HUES48 (cell line): ENCODE measurements at regions not wholly inside any gene's neighbourhood (a gene's known extent, or its start where the extent isn't known, plus 50 kb on each side); places are given as distances from the start of the nearest gene placed in this dataset.

Experiments used
- H3K27ac ChIP-seq: one replicate; pipeline ENCODE4 v1.7.0; 2013; ENCODE audit warnings: low read depth, low read length, inconsistent platforms
- H3K27me3 ChIP-seq: 2 replicates; pipeline ENCODE4 v1.6.1; 2013; ENCODE audit warnings: mild to moderate bottlenecking, low read length; ENCODE audit not compliant: control insufficient read depth, insufficient read depth
- H3K36me3 ChIP-seq: 2 replicates; pipeline ENCODE4 v1.6.1; 2013; ENCODE audit warnings: low read length; ENCODE audit not compliant: control insufficient read depth, insufficient read depth
- H3K4me1 ChIP-seq: 2 replicates; pipeline ENCODE4 v1.6.1; 2013; ENCODE audit warnings: mild to moderate bottlenecking, low read length; ENCODE audit not compliant: control insufficient read depth, insufficient read depth
- H3K4me3 ChIP-seq: 2 replicates; pipeline ENCODE4 v1.5.1; 2013; ENCODE audit warnings: mild to moderate bottlenecking, low read depth, low read length
- H3K9ac ChIP-seq: 2 replicates; pipeline ENCODE4 v1.6.1; 2013; ENCODE audit warnings: mild to moderate bottlenecking, low read depth, low read length, moderate library complexity
- H3K9me3 ChIP-seq: 2 replicates; pipeline ENCODE4 v1.6.1; 2013; ENCODE audit warnings: low read length; ENCODE audit not compliant: control insufficient read depth, insufficient read depth

DNA sequence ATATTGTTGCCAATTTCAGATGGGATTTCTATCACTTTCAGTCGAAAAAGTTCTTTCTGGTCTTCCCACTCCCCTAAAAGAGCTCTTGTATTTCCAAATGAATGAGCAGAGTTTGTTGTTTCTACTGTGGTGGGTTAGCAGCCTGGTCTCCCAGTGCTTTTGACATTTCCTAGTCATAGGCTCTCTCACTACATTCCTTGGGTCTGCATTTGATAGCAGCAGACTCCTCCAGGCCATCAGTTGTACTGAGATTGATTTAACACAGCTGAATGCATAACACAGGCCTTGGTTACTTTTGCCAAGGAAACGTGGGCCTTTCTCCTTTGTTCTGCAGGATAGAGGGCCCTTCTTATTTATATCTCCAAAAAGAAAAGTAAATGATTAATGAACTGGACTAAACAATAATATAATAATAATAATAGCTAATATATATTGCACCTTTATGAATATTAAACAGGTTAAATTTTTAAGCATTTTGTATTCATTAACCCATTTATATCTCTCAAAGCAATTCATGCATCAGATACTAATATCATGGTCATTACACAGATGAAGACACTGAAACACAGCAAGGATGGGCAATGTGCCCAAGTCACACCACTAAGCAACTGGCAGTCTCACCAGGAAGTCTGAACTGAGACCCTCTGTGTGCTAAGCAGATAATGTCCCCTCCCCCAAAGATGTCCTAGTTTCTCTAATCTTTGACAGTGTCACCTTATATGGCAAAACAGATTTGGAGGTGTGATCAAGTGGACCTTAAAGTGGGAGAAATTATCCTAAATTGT lies 1579.2 kb downstream of the AACS start:
- Histone ChIP-seq H3K36me3 (no peaks in the 10 kb centered on the region), H3K27ac (no peak overlapping the region), H3K4me3 (no peak overlapping the region), H3K9ac (no peak overlapping the region), H3K4me1 (no peaks in the 10 kb centered on the region), H3K9me3 (no peaks in the 10 kb centered on the region), H3K27me3 (no peaks in the 10 kb centered on the region)

DNA sequence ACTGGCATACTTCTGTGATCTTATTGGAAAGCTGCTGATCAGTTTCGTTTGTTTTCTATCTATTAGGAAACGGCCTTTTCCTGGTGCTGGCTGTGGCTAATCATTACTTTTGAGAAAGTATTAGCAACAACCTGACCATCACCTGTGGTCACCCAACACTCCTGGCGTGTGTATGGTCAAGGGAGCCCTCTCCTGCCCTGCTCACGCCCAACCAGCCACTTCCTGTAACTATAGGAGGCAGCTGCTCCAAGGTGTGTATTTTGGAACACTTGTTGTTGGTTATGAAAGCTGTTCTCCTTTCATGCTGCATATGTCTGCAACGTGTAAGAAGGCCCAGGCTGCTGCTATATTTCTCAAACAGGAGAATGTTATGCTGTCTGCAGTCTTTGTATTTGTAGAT lies 1582.8 kb downstream of the AACS start:
- Histone ChIP-seq H3K36me3 (no peaks in the 10 kb centered on the region), H3K9ac (no peak overlapping the region), H3K4me1 (no peaks in the 10 kb centered on the region), H3K4me3 (no peak overlapping the region), H3K9me3 (no peaks in the 10 kb centered on the region), H3K27me3 (no peaks in the 10 kb centered on the region), H3K27ac (no peak overlapping the region)

DNA sequence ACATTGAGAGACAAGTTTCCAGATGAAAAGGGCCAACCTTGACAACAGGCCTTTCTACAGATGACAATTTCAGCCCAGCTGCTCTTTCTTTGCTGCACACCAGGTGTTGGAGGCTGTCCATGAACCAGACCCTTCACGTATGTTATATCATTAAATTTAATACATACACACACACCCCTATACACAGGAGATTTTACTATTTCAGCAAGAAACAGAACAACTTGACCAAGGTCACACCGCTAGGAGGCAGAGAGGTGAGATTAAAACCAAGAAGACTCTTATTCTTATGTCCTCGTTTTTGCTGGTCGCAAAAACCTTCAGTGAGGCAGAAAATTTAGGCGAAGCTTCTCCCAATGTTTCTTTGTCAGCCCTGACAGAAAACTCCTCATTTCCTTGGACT lies 1585.9 kb downstream of the AACS start:
- H3K27ac ChIP-seq: no peak overlapping the region
- no peak overlapping the region for H3K9ac ChIP-seq
- H3K36me3 ChIP-seq: no peaks in the 10 kb centered on the region
- H3K27me3 ChIP-seq: no peaks in the 10 kb centered on the region
- H3K4me1 ChIP-seq: no peaks in the 10 kb centered on the region
- H3K9me3 ChIP-seq: no peaks in the 10 kb centered on the region
- H3K4me3 ChIP-seq: no peak overlapping the region

GRCh38 chr12:126663304-126664094 lies 1598.3 kb downstream of the AACS start:
- Histone ChIP-seq H3K27me3 (no peaks in the 10 kb centered on the region), H3K4me1 (no peaks in the 10 kb centered on the region), H3K36me3 (no peaks in the 10 kb centered on the region), H3K9ac (no peak overlapping the region), H3K9me3 (no peaks in the 10 kb centered on the region), H3K27ac (no peak overlapping the region), H3K4me3 (no peak overlapping the region)

DNA sequence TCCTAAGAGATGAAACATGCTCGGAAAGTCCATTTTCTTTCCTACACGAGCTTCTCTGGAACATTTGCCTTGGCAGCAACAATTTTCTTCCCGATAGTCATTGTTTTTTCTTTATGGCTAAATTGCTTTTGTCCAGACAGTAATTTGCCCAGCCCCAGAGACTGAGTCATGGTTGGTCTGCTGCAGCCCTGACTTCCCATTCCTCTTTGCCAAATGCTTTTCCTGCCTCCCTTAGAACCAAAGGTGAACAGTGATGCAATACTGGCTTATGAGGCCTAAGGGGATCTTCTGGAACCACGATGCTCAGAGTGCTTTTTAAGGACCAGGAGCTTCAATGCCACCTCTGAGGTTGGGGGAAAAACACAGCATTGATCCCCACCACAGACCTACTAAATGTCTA lies 1599.6 kb upstream of the TMEM132C start:
- Histone ChIP-seq H3K27me3 (no peaks in the 10 kb centered on the region), H3K36me3 (no peaks in the 10 kb centered on the region), H3K27ac (no peak overlapping the region), H3K9ac (no peak overlapping the region), H3K4me3 (no peak overlapping the region), H3K4me1 (no peaks in the 10 kb centered on the region), H3K9me3 (no peaks in the 10 kb centered on the region)

GRCh38 chr12:126668538-126668937 lies 1598.4 kb upstream of the TMEM132C start:
- H3K9ac ChIP-seq: no peak overlapping the region
- no peak overlapping the region for H3K27ac ChIP-seq
- H3K4me3 ChIP-seq: no peak overlapping the region
- no peaks in the 10 kb centered on the region for H3K36me3 ChIP-seq
- H3K4me1 ChIP-seq: no peaks in the 10 kb centered on the region
- no peaks in the 10 kb centered on the region for H3K27me3 ChIP-seq
- no peaks in the 10 kb centered on the region for H3K9me3 ChIP-seq

DNA sequence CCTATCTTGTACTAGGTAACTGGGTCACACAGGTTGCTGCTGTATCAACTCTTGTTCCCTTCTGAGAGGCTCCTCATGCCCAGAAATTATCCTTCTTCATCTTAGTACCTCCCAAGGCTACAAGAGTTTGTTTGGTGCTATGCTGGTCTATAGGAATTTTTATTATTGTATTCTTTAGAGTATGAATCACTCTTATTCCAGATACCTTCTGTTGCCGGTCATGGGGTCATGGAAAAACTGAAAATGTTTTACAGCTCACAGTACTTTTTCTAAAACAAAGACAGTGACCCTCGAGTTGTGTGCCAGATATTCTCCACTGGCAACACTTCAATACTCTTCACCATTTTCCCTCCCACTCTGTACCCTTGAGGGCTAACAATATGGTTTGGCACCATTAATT lies 1598.0 kb upstream of the TMEM132C start:
- Histone ChIP-seq H3K4me1 (no peaks in the 10 kb centered on the region), H3K36me3 (no peaks in the 10 kb centered on the region), H3K9ac (no peak overlapping the region), H3K9me3 (no peaks in the 10 kb centered on the region), H3K27me3 (no peaks in the 10 kb centered on the region), H3K4me3 (no peak overlapping the region), H3K27ac (no peak overlapping the region)

DNA sequence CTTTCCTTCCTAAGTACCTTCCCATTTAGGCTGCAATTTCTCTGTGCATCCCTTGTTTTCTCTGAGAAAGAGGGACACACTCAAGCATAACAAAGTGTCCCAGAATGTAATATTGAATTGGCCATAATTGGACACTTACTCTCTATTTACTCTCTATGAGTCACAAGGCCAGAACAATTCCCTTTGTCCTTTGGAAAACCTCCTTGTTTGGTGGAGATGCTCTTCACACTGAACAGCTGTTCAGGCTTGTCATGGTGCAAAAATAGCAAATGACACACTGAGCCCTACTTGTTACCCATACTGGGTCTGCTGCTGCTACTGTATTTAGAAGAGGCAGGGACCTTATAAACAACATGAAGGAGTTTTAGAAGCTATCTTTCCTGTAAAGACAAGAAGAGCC lies 1590.5 kb upstream of the TMEM132C start:
- Histone ChIP-seq H3K4me3 (no peak overlapping the region), H3K27me3 (no peaks in the 10 kb centered on the region), H3K27ac (no peak overlapping the region), H3K36me3 (no peaks in the 10 kb centered on the region), H3K4me1 (no peaks in the 10 kb centered on the region), H3K9me3 (no peaks in the 10 kb centered on the region), H3K9ac (no peak overlapping the region)

DNA sequence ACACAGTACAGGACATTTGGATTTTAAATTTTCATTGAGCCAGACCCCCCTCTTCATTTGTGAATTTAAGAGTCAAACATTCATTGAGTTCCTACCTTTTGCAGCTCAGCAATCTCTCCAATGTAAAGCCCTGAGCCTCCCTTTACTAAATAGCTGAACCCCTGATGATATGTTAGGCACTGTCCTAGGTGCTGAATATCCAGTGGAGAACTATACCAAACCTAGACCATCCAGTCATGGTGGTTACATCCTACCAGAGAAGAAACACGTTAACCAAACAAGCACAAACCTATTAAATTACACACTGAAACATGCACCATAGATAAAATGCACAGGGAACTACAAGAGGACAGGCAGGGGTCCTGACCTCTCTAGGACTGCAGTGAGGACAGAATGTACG lies 1585.3 kb upstream of the TMEM132C start:
- Histone ChIP-seq H3K4me1 (no peaks in the 10 kb centered on the region), H3K4me3 (no peak overlapping the region), H3K9ac (no peak overlapping the region)

DNA sequence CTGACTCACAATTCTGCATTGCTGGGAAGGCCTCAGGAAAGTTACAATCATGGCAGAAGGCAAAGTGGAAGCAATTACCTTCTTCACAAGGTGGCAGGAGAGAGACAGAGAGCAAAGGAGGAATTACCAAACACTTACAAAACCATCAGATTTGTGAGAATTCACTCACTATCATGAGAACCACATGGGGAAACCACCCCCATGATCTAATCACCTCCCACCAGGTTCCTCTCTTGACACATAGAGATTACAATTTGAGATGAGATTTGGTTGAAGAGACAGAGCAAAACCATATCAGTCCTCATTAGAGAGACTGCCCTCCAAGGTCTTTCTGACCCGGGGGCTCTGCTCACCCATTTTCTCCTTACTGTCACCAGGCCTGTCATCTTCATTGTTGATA lies 1582.3 kb upstream of the TMEM132C start:
- H3K27me3 ChIP-seq: no peaks in the 10 kb centered on the region
- no peaks in the 10 kb centered on the region for H3K4me1 ChIP-seq
- H3K4me3 ChIP-seq: no peak overlapping the region
- no peak overlapping the region for H3K9ac ChIP-seq
- no peak overlapping the region for H3K27ac ChIP-seq
- H3K9me3 ChIP-seq: peaks cover 7% of the 10 kb centered on the region; the same call in 1 of the 2 replicates
- H3K36me3 ChIP-seq: no peaks in the 10 kb centered on the region

More for the DNA sequence above, 1585.3 kb upstream of the TMEM132C start:
- H3K36me3 ChIP-seq: no peaks in the 10 kb centered on the region
- H3K27ac ChIP-seq: no peak overlapping the region
- peaks cover 7% of the 10 kb centered on the region; the same call in 1 of the 2 replicates for H3K9me3 ChIP-seq
- no peaks in the 10 kb centered on the region for H3K27me3 ChIP-seq

DNA sequence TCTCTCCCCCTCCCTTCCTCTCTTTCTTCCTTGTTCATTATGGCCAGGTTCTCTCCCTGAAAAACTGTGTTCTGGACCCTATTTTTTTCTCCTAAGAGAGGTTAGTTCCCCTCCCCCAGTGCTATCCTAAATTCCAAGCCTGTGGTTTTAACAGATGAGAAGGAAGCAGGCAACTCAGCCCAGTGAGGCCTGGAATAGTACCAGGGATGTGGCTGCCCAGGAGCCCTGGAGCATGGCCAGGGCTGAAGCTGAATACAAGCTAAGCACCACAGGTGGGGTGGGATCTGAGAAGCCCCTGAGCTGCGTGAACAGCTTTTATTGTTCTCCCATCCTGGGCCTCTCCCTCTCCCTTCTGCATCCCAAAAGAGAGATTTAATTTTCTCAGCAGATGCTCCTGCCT lies 1581.3 kb upstream of the TMEM132C start:
- H3K4me1 ChIP-seq: no peaks in the 10 kb centered on the region
- no peaks in the 10 kb centered on the region for H3K27me3 ChIP-seq
- H3K36me3 ChIP-seq: no peaks in the 10 kb centered on the region
- H3K4me3 ChIP-seq: no peak overlapping the region
- H3K9me3 ChIP-seq: peaks cover 7% of the 10 kb centered on the region; the same call in 1 of the 2 replicates
- H3K27ac ChIP-seq: no peak overlapping the region
- no peak overlapping the region for H3K9ac ChIP-seq
